ENCODE measurements at regions not wholly inside any gene's neighbourhood (a gene's known extent, or its start where the extent isn't known, plus 50 kb on each side); places are given as distances from the start of the nearest gene placed in this dataset.
A peak's percentile ranks its signal among the peaks of the same experiment; 100 is the strongest.

DNA sequence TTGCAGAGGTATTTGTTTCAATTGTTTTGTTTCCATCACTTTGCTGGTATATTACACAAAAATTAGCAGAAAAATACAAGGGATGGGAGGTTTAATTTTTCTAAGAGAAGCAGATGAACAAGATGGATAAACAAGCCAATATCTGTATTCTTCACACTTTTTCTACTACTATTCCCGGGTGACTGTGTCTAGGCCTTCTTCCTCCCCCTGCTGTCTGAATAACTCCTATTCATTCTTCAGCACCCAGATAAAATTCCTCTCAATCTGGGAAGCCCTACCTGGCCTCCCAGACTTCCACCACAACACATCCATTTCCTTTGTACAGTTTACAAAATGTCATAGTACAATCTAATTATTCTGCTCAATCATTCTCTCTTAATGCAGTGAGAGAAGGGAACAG is 666.6 kb upstream of the TENM4 start:
- FAIRE-seq (no peak), DNase-seq (ENCODE audit: low read depth) (no peak)
- TF ChIP-seq, protein P1, sequence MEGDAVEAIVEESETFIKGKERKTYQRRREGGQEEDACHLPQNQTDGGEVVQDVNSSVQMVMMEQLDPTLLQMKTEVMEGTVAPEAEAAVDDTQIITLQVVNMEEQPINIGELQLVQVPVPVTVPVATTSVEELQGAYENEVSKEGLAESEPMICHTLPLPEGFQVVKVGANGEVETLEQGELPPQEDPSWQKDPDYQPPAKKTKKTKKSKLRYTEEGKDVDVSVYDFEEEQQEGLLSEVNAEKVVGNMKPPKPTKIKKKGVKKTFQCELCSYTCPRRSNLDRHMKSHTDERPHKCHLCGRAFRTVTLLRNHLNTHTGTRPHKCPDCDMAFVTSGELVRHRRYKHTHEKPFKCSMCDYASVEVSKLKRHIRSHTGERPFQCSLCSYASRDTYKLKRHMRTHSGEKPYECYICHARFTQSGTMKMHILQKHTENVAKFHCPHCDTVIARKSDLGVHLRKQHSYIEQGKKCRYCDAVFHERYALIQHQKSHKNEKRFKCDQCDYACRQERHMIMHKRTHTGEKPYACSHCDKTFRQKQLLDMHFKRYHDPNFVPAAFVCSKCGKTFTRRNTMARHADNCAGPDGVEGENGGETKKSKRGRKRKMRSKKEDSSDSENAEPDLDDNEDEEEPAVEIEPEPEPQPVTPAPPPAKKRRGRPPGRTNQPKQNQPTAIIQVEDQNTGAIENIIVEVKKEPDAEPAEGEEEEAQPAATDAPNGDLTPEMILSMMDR (IDR thresholded peaks at IDR 0.05; ENCODE audit: insufficient read depth, low read length, severe bottlenecking): no peak
- no peak overlapping the region for H3K4me3 ChIP-seq (ENCODE audit: low read depth, low read length)
- no peaks in the 10 kb centered on the region for H3K36me3 ChIP-seq (ENCODE audit: control insufficient read depth, insufficient read depth, low read length)
- no peaks in the 10 kb centered on the region for H3K27me3 ChIP-seq (ENCODE audit: control insufficient read depth, insufficient read depth, low read length)

DNA sequence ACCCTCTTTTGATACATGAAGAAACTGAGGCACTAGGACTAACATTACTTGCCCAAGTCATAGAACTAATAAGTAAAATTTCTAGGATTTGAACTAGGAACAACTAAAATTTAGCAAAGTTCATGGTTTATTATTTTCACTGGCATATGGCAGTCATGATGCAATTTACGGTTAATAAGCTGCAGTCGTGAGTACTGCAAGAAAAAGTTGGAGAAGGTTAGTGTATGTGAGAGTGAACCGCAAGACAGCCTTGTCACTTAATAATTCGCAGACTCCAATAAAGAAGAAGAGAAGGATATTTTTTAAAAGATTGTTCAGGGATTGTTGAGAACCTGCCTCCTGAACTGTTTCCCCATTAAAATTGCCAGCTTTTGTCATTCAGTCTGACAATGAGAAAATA is 663.4 kb upstream of the TENM4 start:
- no peak overlapping the region for H3K4me3 ChIP-seq (ENCODE audit: low read depth, low read length)
- no peak for FAIRE-seq
- TF ChIP-seq, protein P1 (IDR thresholded peaks at IDR 0.05; ENCODE audit: insufficient read depth, low read length, severe bottlenecking): no peak
- H3K27me3 ChIP-seq (ENCODE audit: control insufficient read depth, insufficient read depth, low read length): no peaks in the 10 kb centered on the region
- H3K36me3 ChIP-seq (ENCODE audit: control insufficient read depth, insufficient read depth, low read length): no peaks in the 10 kb centered on the region
- DNase-seq (ENCODE audit: low read depth): no peak

DNA sequence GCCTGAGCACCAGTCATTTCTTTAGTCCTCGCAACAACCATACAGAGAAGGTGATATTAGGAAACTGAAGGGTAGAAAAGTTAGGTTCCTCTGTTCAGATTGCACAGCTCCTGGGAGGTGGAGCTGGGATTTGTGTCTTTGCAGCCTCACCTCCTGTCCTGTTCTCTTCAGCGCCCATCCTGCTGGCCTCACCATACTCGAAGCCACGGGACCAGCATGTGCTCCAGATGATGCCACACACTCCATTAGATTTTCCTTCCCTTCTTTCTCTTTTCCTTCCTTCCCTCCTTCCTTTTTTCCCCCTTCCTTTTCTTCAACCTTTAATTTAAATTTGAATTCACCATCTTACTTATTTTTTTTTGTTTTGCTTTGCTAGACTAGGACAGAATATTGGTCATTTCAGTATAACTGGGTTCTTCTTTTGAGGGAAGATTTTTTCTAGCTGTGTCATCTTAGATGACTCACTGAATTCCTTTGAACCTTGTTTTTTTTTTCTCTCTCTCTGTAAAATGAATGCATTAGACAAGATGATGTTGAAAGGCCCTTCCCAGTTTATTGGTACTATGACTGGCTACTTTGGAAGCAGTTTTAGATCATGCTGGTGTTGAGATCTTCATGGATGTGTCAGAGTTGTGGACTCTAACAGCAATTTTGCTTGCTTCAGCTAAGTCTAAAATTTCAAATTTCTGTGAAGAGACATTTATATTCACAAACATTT is 662.5 kb upstream of the TENM4 start:
- FAIRE-seq: no peak
- DNase-seq (ENCODE audit: low read depth): peak; percentile 91
- Histone ChIP-seq H3K36me3 (ENCODE audit: control insufficient read depth, insufficient read depth, low read length) (no peaks in the 10 kb centered on the region), H3K4me3 (ENCODE audit: low read depth, low read length) (no peak overlapping the region), H3K27me3 (ENCODE audit: control insufficient read depth, insufficient read depth, low read length) (no peaks in the 10 kb centered on the region)
- TF ChIP-seq, protein P1 (IDR thresholded peaks at IDR 0.05; ENCODE audit: insufficient read depth, low read length, severe bottlenecking): no peak

DNA sequence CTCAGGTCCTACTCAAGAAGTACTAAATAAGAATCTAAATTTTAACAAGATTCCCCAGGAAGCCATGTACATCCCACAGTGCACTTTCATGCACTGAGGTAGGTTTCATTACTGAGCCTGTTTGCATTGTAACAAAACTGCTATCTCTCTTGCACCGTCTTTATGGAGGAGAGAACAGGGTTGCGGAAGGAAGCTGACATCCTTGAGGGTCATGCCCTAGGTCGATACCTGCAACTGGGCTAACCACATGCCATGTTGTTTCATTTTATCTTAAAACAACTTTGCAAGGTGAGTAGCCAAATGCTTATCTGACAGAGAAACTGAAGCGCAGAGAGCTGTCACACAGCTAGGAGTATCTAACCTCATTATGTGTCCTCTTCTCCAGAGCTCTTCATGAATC is 656.3 kb upstream of the TENM4 start:
- DNase-seq (ENCODE audit: low read depth) (no peak), FAIRE-seq (no peak)
- Histone ChIP-seq H3K4me3 (ENCODE audit: low read depth, low read length) (no peak overlapping the region), H3K27me3 (ENCODE audit: control insufficient read depth, insufficient read depth, low read length) (no peaks in the 10 kb centered on the region), H3K36me3 (ENCODE audit: control insufficient read depth, insufficient read depth, low read length) (no peaks in the 10 kb centered on the region)
- TF ChIP-seq, protein P1 (IDR thresholded peaks at IDR 0.05; ENCODE audit: insufficient read depth, low read length, severe bottlenecking): no peak

DNA sequence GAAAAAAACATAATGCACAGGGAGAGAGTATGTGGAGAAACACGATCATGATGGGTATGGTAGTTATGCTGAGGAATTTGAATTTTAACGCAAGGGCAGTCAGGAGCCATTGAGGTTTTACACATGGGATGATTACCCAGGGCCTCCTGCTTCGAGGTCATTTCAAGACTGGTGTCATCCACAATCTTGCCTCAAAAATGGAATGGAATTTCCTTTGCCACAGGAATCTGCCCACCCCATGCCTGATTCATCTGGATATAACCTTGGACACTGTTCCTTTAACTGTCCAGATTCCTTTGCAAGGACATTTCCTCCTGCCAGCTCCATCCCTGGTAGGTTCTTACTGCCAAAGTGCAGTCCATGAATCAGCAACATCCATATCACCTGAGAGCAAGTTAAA is 655.9 kb upstream of the TENM4 start:
- DNase-seq (ENCODE audit: low read depth) (peak; percentile 57), FAIRE-seq (no peak)
- no peaks in the 10 kb centered on the region for H3K36me3 ChIP-seq (ENCODE audit: control insufficient read depth, insufficient read depth, low read length)
- TF ChIP-seq, protein P1 (IDR thresholded peaks at IDR 0.05; ENCODE audit: insufficient read depth, low read length, severe bottlenecking): no peak
- no peaks in the 10 kb centered on the region for H3K27me3 ChIP-seq (ENCODE audit: control insufficient read depth, insufficient read depth, low read length)
- no peak overlapping the region for H3K4me3 ChIP-seq (ENCODE audit: low read depth, low read length)

DNA sequence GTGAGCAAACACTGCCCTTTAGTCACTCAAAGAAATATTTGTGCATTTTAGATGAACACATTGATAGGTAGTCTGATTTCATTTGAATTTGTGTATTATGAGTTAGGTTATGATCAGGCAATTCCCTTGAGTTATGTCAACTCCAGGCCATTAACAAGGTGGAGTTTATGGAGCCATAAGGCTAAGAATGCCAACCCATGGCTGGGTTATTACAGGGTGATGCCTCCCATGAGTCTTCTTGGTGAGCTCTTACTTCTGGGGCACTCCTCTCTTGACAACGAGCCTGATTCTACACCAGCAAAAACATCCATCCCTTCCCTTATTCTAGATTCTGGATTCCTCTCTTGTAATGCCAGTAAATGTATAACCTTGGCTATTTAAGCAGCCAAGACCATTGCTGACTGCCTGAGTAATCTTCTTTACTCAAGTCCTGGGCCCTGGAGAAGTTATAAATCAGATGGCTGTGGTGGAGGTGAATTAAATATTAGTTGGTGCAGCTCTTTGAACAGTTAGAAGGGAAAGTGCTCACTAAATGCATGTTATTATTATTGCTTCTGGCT is 645.7 kb upstream of the TENM4 start:
- DNase-seq (ENCODE audit: low read depth) (no peak), FAIRE-seq (no peak)
- H3K4me3 ChIP-seq (ENCODE audit: low read depth, low read length): no peak overlapping the region
- no peaks in the 10 kb centered on the region for H3K36me3 ChIP-seq (ENCODE audit: control insufficient read depth, insufficient read depth, low read length)
- no peaks in the 10 kb centered on the region for H3K27me3 ChIP-seq (ENCODE audit: control insufficient read depth, insufficient read depth, low read length)
- TF ChIP-seq, protein P1 (IDR thresholded peaks at IDR 0.05; ENCODE audit: insufficient read depth, low read length, severe bottlenecking): no peak
